HepG2 (cell line): ENCODE measurements at regions not wholly inside any gene's neighbourhood (a gene's known extent, or its start where the extent isn't known, plus 50 kb on each side); places are given as distances from the start of the nearest gene placed in this dataset.

Experiments
- BCL6 ChIP-seq: IDR thresholded peaks from 2 replicates; pipeline ENCODE4 v1.6.1; 2016; ENCODE audit warnings: missing genetic modification reagents, missing compliant biosample characterization
- NFIC ChIP-seq: IDR thresholded peaks from 2 replicates; pipeline ENCODE4 v1.6.1; 2012; ENCODE audit warnings: mild to moderate bottlenecking, low read length, inconsistent platforms
- RELA ChIP-seq: sonication (generic); formaldehyde crosslinking; IDR thresholded peaks from 2 replicates; pipeline ENCODE4 v1.4.0; 2020; ENCODE audit warnings: missing genetic modification reagents
- STAT6 ChIP-seq: sonication (generic); formaldehyde crosslinking; IDR thresholded peaks from 2 replicates; pipeline ENCODE4 v1.4.0; 2020; ENCODE audit warnings: missing genetic modification reagents, mild to moderate bottlenecking, borderline replicate concordance

DNA sequence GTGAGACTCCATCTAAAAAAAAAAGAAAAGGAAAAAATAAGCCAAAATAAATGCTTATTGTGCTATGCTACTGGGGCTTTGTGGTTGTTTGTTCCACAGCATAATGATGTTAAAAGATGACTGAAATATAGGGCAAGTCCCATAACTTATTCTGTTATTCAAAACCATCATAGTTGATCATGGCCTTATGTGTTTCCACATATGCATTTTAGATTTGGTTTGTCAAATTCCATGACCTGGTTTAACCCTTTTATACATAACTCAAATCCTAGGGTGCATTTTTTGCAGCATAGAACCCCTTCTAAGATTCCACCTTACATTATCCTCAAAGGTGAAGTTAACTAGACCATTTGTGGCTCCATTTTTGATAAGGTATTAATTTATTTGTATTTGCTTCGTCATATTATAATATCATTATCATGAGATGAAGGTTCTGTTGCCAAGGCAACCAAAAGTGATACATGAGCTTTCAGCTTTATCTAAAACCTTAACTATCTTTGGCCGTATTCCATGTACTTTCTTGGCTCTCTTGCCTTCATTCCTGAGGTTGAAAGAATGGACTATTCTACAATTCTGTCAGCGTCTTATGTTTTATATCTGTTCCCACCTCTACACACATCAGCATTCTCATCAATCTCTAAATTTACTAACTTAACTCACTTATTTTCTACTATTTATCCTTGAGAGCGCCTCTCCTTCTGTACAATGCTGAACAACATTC, 138.7 kb upstream of the DYRK2 start:
- no peak for TF ChIP-seq STAT6 (CRISPR knock-in tag)
- TF ChIP-seq BCL6 (CRISPR knock-in tag) = no peak
- TF ChIP-seq RELA = no peak
- no peak for TF ChIP-seq NFIC
